GM19467 (cell line): ENCODE measurements at regions not wholly inside any gene's neighbourhood (a gene's known extent, or its start where the extent isn't known, plus 50 kb on each side); places are given as distances from the start of the nearest gene placed in this dataset.
"Not testable (repeated sequence)": the region's sequence is repeated elsewhere in the genome, so short reads cannot be mapped to it uniquely, and the experiment has no call there.

ENCODE experiments used
- ATAC-seq: cut with Tn5 transposase; IDR thresholded peaks from one replicate; pipeline ENCODE4 v1.9.1; 2021; ENCODE audit warnings: mild to moderate bottlenecking, moderate library complexity; ENCODE audit not compliant: unreplicated experiment

DNA sequence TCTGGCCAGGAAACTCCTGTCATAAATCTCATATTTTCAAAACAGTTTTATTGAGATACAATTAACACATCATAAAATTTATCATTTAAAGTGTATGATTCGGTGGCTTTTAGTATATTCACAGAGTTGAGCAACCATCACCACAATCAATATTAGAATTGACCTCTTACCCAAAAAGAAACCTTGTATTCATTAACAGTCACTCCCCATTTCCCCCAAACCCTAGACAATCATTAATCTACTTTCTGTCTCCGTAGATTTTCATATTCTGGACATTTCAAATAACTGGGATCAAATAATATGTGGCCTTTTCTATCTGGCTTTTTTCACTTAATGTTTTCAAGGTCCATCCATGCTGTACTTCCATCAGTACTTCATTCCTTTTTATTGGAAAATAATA is 145.7 kb upstream of the RORA start:
- ATAC-seq, result no peak

DNA sequence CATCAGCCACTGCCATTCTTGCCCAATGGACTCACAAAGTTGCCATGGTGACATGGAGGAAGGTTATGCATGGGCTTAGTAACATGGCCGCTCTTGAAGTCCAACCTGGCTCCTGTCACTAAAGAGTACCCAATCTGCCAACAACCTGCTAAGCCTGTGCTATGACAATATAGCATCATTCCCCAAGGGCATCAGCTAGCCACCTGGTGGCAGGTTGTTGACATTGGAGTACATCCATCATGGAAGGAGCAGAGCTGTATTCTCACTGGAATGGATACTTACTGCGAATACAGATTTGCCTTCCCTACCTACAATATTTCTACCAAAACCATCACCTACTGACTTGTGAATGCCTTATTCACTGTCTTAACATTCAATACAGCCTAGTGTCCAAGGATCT is 138.9 kb upstream of the RORA start:
- ATAC-seq, result no peak

DNA sequence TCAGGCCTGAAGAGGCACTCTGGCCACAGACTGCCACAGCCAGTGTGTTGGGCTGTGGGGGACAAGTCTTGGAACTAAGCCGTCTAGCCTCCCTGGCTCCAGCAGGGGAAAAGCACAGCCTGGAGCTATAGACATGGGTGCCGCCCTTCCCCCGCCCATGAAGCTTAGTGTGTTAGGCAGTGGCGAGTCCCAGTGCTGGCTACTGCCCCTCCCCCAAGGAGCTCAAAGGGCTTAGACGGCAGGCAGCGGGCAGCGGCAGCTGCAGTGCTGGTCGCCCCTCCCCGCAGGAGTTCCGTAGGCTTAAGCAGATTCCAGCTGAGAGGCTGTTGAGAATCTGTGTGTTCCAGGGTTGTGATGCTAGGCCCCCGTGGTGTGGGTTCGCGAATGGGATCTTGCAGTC is 135.8 kb upstream of the RORA start:
- ATAC-seq, result no peak

DNA sequence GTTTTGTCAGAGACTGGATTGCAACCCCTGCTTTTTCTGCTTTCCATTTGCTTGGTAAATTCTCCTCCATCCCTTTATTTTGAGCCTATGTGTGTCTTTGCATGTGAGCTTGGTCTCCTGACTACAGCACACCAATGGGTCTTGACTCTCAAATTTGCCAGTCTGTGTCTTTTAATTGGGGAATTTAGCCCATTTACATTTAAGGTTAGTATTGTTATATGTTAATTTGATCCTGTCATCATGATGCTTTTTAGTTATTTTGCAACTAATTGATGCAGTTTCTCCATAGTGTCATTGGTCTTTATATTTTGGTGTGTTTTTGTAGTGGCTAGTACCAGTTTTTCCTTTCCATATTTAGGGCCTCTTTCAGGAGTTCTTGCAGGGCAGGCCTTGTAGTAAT is 133.8 kb upstream of the RORA start:
- not testable (repeated sequence) for ATAC-seq

DNA sequence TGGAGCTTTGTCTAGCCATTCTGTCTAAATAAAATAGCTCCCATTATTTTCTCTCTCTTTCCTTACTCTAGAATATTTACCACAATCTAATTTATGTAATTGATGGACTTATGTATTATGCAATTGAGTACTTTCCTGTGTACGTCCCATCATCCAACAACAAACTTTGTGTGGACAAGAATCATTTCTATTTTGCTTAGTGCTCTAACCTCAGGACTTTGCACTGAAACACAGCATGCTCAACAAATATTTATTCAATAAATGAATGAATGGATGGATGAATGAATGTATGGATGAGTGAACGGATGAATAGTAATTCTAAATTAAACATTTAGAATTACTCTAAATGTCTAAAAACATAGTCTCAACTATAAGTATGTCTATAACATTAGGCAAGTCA is 115.2 kb upstream of the RORA start:
- no peak for ATAC-seq

DNA sequence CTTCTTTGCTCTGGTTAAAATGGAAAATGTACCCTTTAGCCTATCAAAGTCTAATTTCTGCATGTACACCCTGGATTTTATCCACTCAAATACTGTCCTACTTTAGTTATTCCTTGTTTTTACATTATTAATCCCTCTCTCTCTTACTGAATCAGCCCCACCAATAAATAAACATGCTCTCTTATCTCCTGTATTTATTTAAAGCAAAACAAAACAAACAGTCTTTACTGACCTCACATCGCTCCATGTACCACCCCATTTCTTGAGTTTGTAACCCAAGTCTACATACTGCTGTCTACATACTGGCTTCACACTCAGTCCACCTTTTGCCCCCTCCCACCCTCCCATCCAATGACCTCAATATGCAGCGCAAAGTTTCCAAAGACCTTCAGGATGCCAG is 113.3 kb upstream of the RORA start:
- no peak for ATAC-seq

DNA sequence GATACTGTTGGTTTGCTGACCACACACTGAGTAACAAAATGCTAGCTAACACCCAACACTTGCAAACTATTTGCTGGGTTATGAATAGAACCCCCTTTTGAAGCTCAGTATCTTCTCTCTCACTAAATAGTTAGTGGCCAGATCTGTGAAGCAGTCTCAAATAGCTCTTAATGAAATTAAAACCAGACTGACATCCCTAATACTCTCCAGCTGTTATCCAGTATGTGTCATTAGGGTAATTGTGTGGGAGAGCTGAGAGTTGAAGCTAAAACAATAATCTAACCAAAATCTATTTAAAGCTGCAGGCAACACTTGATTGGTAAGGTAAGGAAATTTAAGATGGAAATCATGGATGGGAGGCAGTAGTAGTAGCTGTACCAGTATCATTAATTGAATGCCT is 110.4 kb upstream of the RORA start:
- no peak for ATAC-seq

DNA sequence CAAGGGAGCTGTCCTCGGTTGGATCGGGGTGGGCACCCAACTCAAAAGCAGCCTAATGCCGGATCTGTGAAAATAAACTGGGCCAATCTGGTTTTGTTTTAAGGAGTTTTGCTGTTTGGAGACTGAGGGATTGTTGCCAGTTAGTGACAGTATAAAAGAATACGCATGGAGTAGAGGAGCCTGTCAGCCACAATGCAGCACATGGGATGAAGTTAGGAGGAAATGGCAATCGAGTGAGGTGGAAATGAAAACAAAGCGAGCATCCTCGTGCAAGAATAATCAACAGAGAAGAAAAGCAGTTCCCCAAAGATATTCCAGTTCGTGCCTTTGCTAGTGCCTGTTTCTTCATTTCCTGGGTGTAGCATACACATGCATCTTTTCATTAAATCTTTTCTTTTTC is 108.4 kb upstream of the RORA start:
- no peak for ATAC-seq

DNA sequence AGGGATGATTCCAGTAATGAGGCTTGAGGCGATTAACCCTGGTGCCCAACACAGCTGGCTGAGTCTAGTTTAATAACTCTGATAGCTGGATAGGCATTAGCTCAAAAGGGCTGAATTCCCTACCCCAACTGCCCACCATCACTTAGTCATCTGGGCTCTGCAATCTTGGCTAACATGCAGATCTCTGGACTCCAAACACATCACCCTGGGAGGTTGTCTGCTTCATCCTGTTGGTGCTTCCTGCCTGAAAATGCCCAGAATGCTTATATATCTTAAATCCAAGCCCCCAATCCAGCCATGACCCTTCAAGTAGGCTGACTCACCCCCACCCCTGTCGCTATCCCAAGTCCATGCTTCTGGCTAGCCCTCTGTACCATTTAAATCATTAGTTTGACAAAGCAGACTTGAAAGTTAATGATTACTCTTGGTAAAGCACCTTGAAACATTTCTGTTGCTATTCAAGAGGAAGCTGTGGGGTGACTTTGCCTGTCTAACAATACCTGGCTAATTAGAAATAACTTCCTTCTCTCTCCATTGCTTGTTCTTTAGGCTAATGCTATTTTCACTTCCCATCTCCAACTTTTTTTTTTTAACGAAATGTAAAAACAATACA is 107.0 kb upstream of the RORA start:
- ATAC-seq, result no peak

DNA sequence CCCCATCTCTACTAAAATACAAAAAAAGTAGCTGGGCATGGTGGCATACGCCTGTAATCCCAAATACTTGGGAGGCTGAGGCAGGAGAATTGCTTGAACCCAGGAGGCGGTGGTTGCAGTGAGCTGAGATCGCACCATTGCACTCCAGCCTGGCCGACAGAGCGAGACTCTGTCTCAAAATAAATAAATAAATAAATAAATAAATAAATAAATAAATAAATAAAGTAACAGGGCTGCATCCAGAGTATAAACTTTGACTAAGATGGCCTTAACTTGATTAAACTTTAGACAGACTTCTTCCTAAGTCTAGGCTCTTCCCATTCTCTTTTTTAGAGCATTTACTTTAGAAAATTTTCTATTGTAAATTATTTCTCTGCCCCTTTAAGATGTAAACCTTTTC is 105.6 kb upstream of the RORA start:
- not testable (repeated sequence) for ATAC-seq

DNA sequence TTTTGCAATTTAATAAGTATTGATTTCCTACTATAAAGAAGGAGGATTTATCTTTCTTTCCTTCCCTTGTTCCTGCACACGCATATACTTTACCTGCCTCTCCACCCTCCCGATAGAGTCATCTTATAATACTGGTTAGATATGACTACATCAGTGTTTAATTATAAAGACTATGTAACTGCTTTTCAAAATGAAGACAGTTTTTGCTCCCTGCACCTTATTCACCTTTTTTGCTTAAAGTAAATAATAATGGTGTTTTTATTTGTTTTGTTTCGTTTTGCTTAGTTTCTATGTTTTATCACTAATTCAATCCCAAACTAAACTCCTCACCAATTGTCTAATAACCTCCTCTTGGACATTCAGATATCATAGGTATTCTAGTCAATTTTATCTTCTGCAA is 101.9 kb upstream of the RORA start:
- ATAC-seq, result no peak

DNA sequence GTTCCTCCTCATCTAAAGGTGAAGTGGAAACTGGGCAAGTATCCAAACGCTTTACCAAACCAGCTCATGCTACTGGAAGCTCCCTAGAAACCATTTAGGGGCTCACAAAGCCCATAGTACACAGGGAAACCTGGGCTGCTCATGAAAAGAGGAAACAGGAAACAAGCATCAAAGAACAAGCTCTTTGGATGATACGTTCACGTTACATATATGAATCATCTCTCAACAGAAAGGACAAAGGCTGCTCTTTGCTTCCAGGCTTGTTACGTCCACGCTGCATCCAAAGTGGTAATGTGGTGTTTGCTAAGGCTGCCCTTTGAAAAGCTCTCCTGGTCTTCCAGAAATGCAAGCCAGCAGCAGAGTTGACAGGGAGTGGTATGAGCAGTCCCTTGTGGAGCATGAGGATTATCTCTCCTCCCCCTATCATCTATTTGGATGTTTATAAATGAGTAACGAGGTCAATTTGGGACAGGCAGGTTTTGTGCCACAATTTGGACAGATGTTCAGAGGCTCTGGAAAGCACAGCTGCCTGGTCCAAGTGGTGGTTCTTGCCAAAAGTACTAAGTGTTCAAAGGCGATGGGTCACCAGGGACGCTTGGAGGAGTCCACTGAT is 98.0 kb upstream of the RORA start:
- ATAC-seq, result peak; percentile 94

DNA sequence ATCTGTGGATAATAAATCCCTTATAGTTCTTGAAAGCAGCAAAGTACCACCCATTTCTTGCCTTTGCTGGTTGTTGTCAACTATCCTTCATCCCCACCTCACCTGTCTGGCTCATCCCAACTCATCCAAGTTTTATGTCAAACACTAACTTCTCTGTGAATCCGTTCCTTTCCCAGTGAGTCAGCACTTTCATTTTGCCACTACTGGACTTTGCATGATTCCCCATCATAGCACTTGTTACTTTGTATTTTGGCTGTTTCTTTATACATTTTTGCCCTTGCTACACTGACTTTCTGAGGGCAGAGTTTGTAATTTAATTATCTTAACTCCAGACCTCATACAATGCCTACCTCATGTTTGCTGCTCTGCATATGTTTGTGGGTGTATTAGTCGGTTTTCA is 90.8 kb upstream of the RORA start:
- ATAC-seq, result no peak

DNA sequence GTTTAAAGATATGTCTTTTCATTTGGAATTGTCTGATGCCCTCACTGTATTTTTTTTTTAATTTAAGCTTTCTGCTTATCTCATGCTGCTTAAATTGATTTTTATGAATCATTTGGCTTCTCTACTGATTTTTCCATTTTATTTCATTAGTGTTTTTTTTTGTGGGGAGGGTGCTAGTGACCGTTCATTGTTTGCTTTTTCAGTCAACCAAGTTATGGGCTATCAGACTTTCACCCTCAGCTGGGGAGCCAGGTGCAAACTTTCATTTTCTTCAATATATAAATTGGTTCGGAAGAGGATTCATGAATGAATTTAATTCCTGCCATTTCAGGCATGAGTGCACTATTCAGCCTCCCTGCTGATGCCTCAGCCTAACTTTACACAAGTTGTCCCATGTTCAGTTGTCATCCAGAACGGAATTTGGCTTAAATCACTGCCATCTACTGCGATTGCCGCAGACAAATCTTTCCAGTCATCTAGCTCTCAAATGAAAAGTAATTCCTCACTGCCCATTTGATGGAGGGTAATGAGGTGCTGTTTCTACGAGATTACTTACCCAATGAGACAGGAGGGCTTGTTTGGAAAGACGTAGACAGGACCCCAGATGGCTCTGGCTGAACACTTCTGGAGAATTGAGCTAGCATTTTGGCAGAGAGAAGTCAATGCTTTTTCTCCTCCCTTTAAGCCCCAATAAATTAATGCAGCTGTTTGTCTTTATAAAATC is 89.9 kb upstream of the RORA start:
- no peak for ATAC-seq

DNA sequence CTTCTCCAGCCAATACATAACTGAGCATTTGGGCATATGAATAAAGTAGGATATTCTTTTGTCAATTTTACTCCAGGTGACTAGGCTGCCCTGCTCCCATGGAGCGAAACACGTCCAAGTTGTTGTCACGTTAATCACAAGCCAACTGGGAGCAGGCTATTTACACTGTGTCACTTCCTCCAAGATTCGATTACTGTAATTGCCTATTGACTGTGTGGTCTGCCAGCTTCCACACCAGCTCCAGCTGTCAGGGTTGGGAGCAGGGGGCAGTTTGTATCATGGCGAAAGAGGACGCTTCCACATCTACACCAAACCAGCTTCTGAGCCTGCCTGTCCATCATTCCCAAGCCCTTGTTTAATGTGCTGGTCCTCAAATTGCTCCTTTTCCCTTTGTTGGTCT is 89.2 kb upstream of the RORA start:
- no peak for ATAC-seq

DNA sequence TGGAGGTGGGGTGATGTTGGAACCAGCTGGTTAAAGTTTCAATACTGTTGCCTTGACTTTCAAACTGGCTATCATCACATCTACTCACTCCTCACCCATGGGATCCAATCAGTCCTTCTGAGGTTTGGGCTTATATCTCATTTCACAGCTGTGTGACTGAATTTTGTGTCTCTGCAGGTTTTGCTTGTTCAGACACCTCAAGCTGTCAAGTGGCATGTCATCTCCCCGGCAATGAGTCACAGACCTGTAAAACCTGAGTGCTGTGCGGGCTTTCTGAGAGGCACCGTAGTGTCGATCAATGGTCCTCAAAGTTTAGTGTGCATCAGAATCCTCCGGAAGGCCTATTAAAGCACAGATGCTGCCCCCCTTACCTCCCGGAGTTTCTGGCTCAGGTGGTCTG is 86.4 kb upstream of the RORA start:
- no peak for ATAC-seq

DNA sequence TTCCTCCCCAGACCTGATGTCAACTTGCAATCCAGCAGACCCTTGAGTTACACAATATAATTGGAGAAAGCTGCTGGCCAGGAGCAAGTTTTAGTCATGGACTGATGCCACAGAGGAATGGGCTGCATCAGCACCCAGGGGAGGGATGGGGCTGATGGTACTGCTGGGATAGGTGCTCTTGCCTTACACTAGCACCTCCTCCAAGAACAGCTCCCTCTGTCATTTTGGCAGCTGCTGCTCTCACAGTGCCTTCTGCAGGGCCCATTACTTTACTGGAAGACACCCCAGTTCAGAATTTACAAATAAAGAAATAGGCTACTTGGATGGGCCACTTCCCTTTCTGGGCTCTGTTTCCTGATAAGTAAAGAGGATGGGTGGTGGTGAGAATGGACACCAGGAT is 85.3 kb upstream of the RORA start:
- ATAC-seq, result no peak

DNA sequence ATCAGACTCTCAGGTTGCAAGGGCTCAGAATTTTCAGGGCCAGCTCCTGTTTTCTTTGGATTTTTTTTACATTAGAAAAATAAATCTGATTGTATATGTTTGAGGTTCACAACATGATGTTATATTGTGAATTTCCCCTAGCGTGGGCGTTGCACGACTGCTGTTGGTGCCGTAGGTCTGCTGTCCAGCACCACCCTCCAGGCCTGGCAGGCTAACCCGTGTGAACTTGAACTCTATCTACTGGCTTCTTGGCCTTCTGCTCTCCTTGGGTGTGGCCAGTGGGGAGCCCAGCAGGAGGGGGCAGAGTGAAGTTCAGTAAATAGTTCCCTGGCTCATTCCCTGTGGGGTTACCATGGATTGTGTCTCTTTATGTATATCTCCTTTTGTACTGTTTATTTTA is 80.5 kb upstream of the RORA start:
- ATAC-seq, result no peak

DNA sequence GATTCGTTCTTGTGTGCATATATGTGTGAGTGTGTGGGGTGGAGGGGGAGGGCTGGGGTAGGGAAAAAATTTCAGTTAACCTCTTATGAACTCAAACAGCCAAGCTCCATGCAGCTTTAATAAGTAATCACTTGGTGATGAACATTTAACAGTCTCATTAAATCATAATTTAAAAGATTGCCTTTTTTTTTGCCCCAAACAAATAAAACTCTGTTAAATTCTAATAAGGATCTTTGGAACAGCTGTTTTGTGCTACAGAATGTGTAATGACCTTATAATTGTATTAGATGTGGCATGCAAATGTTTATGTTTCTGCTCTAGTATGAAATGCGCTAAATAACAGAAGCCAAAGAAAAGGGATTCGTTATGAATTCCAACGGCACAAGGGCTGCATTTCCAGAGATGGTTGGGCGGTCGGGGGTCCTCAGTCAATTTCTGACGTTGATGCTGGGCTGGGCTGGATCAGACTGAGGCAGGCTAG is 80.0 kb upstream of the RORA start:
- ATAC-seq, result no peak

DNA sequence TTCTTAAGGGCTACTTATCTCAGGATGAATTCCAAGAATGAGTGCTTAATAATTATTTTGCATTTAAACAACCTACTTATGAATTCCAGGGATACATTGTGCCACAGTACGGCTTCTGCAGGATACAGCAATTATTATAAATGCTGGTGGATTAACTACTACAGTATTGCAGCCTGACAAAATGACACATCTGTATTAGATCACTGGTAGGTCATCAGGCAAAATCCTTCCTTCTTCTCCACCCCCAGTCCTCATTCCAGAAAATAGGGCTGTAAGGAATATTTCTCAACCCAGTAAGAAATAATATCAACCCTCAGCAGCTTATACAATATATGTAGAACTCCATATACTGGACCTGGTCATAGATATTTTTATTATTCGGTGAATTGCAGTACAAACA is 79.3 kb upstream of the RORA start:
- no peak for ATAC-seq

DNA sequence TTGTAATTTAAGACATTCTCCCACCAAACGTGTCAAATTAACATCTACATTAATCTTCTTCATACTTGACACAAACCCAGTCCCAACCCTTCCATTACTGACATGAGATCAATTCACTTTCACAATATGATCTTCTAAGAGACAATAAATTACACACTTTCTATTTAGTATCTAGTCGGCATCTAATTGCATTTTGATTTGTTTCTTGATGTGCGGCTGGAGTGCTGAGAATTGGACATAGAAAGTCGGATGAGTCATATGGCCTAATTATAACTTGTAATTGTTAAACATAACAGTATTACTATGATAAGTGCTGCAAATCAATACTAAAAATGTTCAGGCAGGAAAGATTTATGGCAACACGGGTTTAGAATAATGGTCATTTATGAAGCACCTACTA is 78.4 kb upstream of the RORA start:
- ATAC-seq, result no peak

DNA sequence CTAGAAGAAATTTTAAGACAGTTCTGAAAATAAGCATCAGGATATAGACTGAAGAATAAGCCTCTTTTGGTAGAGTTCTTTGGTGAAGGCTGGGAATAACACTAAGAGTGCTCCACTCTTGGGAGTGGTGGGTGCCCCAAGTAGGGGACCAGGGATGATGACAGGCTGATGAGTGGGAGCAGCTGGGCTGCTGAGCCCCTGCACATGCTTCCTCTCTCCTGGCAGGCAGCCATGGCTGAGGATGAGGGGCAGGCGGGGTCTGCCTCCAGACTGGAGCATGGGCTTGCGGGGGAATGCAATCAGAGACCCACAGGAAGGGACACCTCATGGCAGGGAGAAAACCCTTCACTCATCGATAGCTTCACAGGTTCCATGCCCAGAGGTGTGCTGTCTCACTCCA is 72.6 kb upstream of the RORA start:
- no peak for ATAC-seq
